ENCODE measurements at regions not wholly inside any gene's neighbourhood (a gene's known extent, or its start where the extent isn't known, plus 50 kb on each side); places are given as distances from the start of the nearest gene placed in this dataset.
"Not testable (repeated sequence)": the region's sequence is repeated elsewhere in the genome, so short reads cannot be mapped to it uniquely, and the experiment has no call there.

GRCh38 chr3:18188491-18188890 is 236.6 kb downstream of the SATB1 start:
- Histone ChIP-seq H3K4me1 (ENCODE audit: control insufficient read depth, insufficient read depth, low read length) (peaks cover 18% of the 10 kb centered on the region), H3K4me3 (ENCODE audit: low read length) (no peak overlapping the region), H3K9ac (ENCODE audit: low read length) (no peak overlapping the region), H3K36me3 (ENCODE audit: control insufficient read depth, insufficient read depth, low read length, severe bottlenecking) (no peaks in the 10 kb centered on the region), H3K9me3 (ENCODE audit: control insufficient read depth, low read length) (no peaks in the 10 kb centered on the region), H3K27me3 (replicated peaks; ENCODE audit: control insufficient read depth, insufficient read depth, low read length) (no peaks in the 10 kb centered on the region)
- DNase-seq (ENCODE audit: low read depth), result no peak

- DNase-seq (ENCODE audit: low read depth), result no peak
- H3K9ac ChIP-seq (ENCODE audit: low read length), result no peak overlapping the region
- H3K4me1 ChIP-seq (ENCODE audit: control insufficient read depth, insufficient read depth, low read length), result peaks cover 17% of the 10 kb centered on the region
- H3K36me3 ChIP-seq (ENCODE audit: control insufficient read depth, insufficient read depth, low read length, severe bottlenecking), result no peaks in the 10 kb centered on the region
- no peak overlapping the region for H3K4me3 ChIP-seq (ENCODE audit: low read length)
- H3K27me3 ChIP-seq (replicated peaks; ENCODE audit: control insufficient read depth, insufficient read depth, low read length), result no peaks in the 10 kb centered on the region
- no peaks in the 10 kb centered on the region for H3K9me3 ChIP-seq (ENCODE audit: control insufficient read depth, low read length)
Observed at GRCh38 chr3:18185624-18186023, 239.5 kb downstream of the SATB1 start.

- H3K27me3 ChIP-seq (replicated peaks; ENCODE audit: control insufficient read depth, insufficient read depth, low read length); H3K4me1 ChIP-seq (ENCODE audit: control insufficient read depth, insufficient read depth, low read length); H3K9ac ChIP-seq (ENCODE audit: low read length); H3K36me3 ChIP-seq (ENCODE audit: control insufficient read depth, insufficient read depth, low read length, severe bottlenecking); DNase-seq (ENCODE audit: low read depth); H3K4me3 ChIP-seq (ENCODE audit: low read length); H3K9me3 ChIP-seq (ENCODE audit: control insufficient read depth, low read length): not testable (repeated sequence)
Observed at GRCh38 chr3:18182923-18183322, 242.2 kb downstream of the SATB1 start.

- H3K9me3 ChIP-seq (ENCODE audit: control insufficient read depth, low read length), result no peaks in the 10 kb centered on the region
- H3K4me1 ChIP-seq (ENCODE audit: control insufficient read depth, insufficient read depth, low read length), result no peaks in the 10 kb centered on the region
- no peak overlapping the region for H3K4me3 ChIP-seq (ENCODE audit: low read length)
- no peak overlapping the region for H3K9ac ChIP-seq (ENCODE audit: low read length)
- H3K27me3 ChIP-seq (replicated peaks; ENCODE audit: control insufficient read depth, insufficient read depth, low read length), result no peaks in the 10 kb centered on the region
- no peaks in the 10 kb centered on the region for H3K36me3 ChIP-seq (ENCODE audit: control insufficient read depth, insufficient read depth, low read length, severe bottlenecking)
- no peak for DNase-seq (ENCODE audit: low read depth)
Observed at GRCh38 chr3:18179521-18179920, 245.6 kb downstream of the SATB1 start.

- no peaks in the 10 kb centered on the region for H3K4me1 ChIP-seq (ENCODE audit: control insufficient read depth, insufficient read depth, low read length)
- no peak overlapping the region for H3K9ac ChIP-seq (ENCODE audit: low read length)
- no peaks in the 10 kb centered on the region for H3K27me3 ChIP-seq (replicated peaks; ENCODE audit: control insufficient read depth, insufficient read depth, low read length)
- no peaks in the 10 kb centered on the region for H3K9me3 ChIP-seq (ENCODE audit: control insufficient read depth, low read length)
- no peak overlapping the region for H3K4me3 ChIP-seq (ENCODE audit: low read length)
- DNase-seq (ENCODE audit: low read depth), result no peak
- H3K36me3 ChIP-seq (ENCODE audit: control insufficient read depth, insufficient read depth, low read length, severe bottlenecking), result no peaks in the 10 kb centered on the region
Observed at GRCh38 chr3:18177271-18177670, 247.9 kb downstream of the SATB1 start.

- not testable (repeated sequence) for H3K4me3 ChIP-seq (ENCODE audit: low read length); H3K36me3 ChIP-seq (ENCODE audit: control insufficient read depth, insufficient read depth, low read length, severe bottlenecking); H3K9ac ChIP-seq (ENCODE audit: low read length); H3K4me1 ChIP-seq (ENCODE audit: control insufficient read depth, insufficient read depth, low read length); H3K27me3 ChIP-seq (replicated peaks; ENCODE audit: control insufficient read depth, insufficient read depth, low read length); DNase-seq (ENCODE audit: low read depth); H3K9me3 ChIP-seq (ENCODE audit: control insufficient read depth, low read length)
Observed at GRCh38 chr3:18173891-18174290, 251.2 kb downstream of the SATB1 start.

- Histone ChIP-seq H3K27me3 (replicated peaks; ENCODE audit: control insufficient read depth, insufficient read depth, low read length) (no peaks in the 10 kb centered on the region), H3K9ac (ENCODE audit: low read length) (no peak overlapping the region), H3K36me3 (ENCODE audit: control insufficient read depth, insufficient read depth, low read length, severe bottlenecking) (no peaks in the 10 kb centered on the region), H3K4me3 (ENCODE audit: low read length) (no peak overlapping the region), H3K9me3 (ENCODE audit: control insufficient read depth, low read length) (no peaks in the 10 kb centered on the region), H3K4me1 (ENCODE audit: control insufficient read depth, insufficient read depth, low read length) (no peaks in the 10 kb centered on the region)
- DNase-seq (ENCODE audit: low read depth), result no peak
Observed at GRCh38 chr3:18159681-18160080, 265.5 kb downstream of the SATB1 start.

GRCh38 chr3:18153571-18154173 is 271.5 kb downstream of the SATB1 start:
- DNase-seq (ENCODE audit: low read depth), result peak; percentile 84
- H3K4me3 ChIP-seq (ENCODE audit: low read length), result no peak overlapping the region
- H3K36me3 ChIP-seq (ENCODE audit: control insufficient read depth, insufficient read depth, low read length, severe bottlenecking), result no peaks in the 10 kb centered on the region
- H3K9me3 ChIP-seq (ENCODE audit: control insufficient read depth, low read length), result no peaks in the 10 kb centered on the region
- H3K4me1 ChIP-seq (ENCODE audit: control insufficient read depth, insufficient read depth, low read length), result peaks cover 7% of the 10 kb centered on the region
- H3K9ac ChIP-seq (ENCODE audit: low read length), result no peak overlapping the region
- no peaks in the 10 kb centered on the region for H3K27me3 ChIP-seq (replicated peaks; ENCODE audit: control insufficient read depth, insufficient read depth, low read length)

GRCh38 chr3:18151199-18151598 is 273.9 kb downstream of the SATB1 start:
- Histone ChIP-seq H3K9me3 (ENCODE audit: control insufficient read depth, low read length) (no peaks in the 10 kb centered on the region), H3K4me1 (ENCODE audit: control insufficient read depth, insufficient read depth, low read length) (peaks cover 7% of the 10 kb centered on the region), H3K27me3 (replicated peaks; ENCODE audit: control insufficient read depth, insufficient read depth, low read length) (no peaks in the 10 kb centered on the region), H3K9ac (ENCODE audit: low read length) (no peak overlapping the region), H3K4me3 (ENCODE audit: low read length) (no peak overlapping the region), H3K36me3 (ENCODE audit: control insufficient read depth, insufficient read depth, low read length, severe bottlenecking) (no peaks in the 10 kb centered on the region)
- no peak for DNase-seq (ENCODE audit: low read depth)

- Histone ChIP-seq H3K9me3 (ENCODE audit: control insufficient read depth, low read length) (no peaks in the 10 kb centered on the region), H3K9ac (ENCODE audit: low read length) (no peak overlapping the region), H3K4me1 (ENCODE audit: control insufficient read depth, insufficient read depth, low read length) (peaks cover 7% of the 10 kb centered on the region), H3K36me3 (ENCODE audit: control insufficient read depth, insufficient read depth, low read length, severe bottlenecking) (no peaks in the 10 kb centered on the region), H3K27me3 (replicated peaks; ENCODE audit: control insufficient read depth, insufficient read depth, low read length) (no peaks in the 10 kb centered on the region), H3K4me3 (ENCODE audit: low read length) (no peak overlapping the region)
- DNase-seq (ENCODE audit: low read depth), result no peak
Observed at GRCh38 chr3:18149935-18150334, 275.2 kb downstream of the SATB1 start.

GRCh38 chr3:18149386-18149785 is 275.8 kb downstream of the SATB1 start:
- Histone ChIP-seq H3K36me3 (ENCODE audit: control insufficient read depth, insufficient read depth, low read length, severe bottlenecking) (no peaks in the 10 kb centered on the region), H3K9ac (ENCODE audit: low read length) (no peak overlapping the region), H3K27me3 (replicated peaks; ENCODE audit: control insufficient read depth, insufficient read depth, low read length) (no peaks in the 10 kb centered on the region), H3K4me1 (ENCODE audit: control insufficient read depth, insufficient read depth, low read length) (peaks cover 7% of the 10 kb centered on the region), H3K4me3 (ENCODE audit: low read length) (no peak overlapping the region), H3K9me3 (ENCODE audit: control insufficient read depth, low read length) (no peaks in the 10 kb centered on the region)
- DNase-seq (ENCODE audit: low read depth), result no peak

GRCh38 chr3:18144571-18144970 is 280.6 kb downstream of the SATB1 start:
- no peak for DNase-seq (ENCODE audit: low read depth)
- Histone ChIP-seq H3K36me3 (ENCODE audit: control insufficient read depth, insufficient read depth, low read length, severe bottlenecking) (no peaks in the 10 kb centered on the region), H3K4me3 (ENCODE audit: low read length) (no peak overlapping the region), H3K9me3 (ENCODE audit: control insufficient read depth, low read length) (no peaks in the 10 kb centered on the region), H3K9ac (ENCODE audit: low read length) (no peak overlapping the region), H3K27me3 (replicated peaks; ENCODE audit: control insufficient read depth, insufficient read depth, low read length) (no peaks in the 10 kb centered on the region), H3K4me1 (ENCODE audit: control insufficient read depth, insufficient read depth, low read length) (no peaks in the 10 kb centered on the region)

All from adipocyte (in vitro differentiated cells).